Activated naive CD8-positive, alpha-beta T cell (primary cell): ENCODE measurements at regions not wholly inside any gene's neighbourhood (a gene's known extent, or its start where the extent isn't known, plus 50 kb on each side); places are given as distances from the start of the nearest gene placed in this dataset.
"Not testable (repeated sequence)": the region's sequence is repeated elsewhere in the genome, so short reads cannot be mapped to it uniquely, and the experiment has no call there.

Experiments used
- H3K27ac Mint-ChIP-seq: one replicate; pipeline ENCODE4 v1.8.0; 2021; ENCODE audit warnings: mixed read lengths
- H3K27me3 Mint-ChIP-seq: one replicate; pipeline ENCODE4 v1.8.0; 2021; ENCODE audit warnings: mixed read lengths
- H3K36me3 Mint-ChIP-seq: one replicate; pipeline ENCODE4 v1.8.0; 2021; ENCODE audit warnings: mixed read lengths
- H3K4me1 Mint-ChIP-seq: one replicate; pipeline ENCODE4 v1.8.0; 2021; ENCODE audit warnings: low read depth, mixed read lengths
- H3K4me3 Mint-ChIP-seq: one replicate; pipeline ENCODE4 v1.8.0; 2021; ENCODE audit warnings: mild to moderate bottlenecking, mixed read lengths
- H3K9me3 Mint-ChIP-seq: one replicate; pipeline ENCODE4 v1.8.0; 2021; ENCODE audit warnings: low read depth, mixed read lengths

DNA sequence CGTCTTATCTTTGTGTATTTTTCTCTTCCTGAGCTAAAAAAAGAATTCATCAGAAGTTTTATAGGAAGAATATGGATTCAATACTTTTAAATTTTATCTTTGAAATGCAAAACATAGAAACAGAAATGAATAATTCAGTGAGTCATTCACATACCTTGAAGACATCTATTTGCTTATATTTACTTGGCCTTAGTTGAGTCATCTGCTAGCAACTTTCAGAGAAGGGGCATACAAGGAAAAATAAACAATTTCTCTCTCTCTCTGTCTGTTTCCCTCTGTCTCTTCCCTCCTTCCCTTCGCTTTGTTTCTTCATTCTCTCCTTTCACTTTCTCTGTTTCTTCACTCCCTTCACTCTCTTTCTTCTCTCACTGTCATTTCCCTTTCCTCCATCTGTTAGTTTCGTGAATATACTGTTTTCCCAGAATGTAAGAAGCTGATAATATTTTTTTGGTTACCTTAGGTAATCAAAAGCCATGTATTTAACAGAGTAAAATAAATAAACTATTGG is 477.2 kb downstream of the BRINP3 start:
- Mint-ChIP-seq H3K27ac (no peak overlapping the region), H3K4me1 (no peaks in the 10 kb centered on the region), H3K36me3 (no peaks in the 10 kb centered on the region), H3K9me3 (peaks cover 12% of the 10 kb centered on the region), H3K27me3 (no peaks in the 10 kb centered on the region), H3K4me3 (no peak overlapping the region)

DNA sequence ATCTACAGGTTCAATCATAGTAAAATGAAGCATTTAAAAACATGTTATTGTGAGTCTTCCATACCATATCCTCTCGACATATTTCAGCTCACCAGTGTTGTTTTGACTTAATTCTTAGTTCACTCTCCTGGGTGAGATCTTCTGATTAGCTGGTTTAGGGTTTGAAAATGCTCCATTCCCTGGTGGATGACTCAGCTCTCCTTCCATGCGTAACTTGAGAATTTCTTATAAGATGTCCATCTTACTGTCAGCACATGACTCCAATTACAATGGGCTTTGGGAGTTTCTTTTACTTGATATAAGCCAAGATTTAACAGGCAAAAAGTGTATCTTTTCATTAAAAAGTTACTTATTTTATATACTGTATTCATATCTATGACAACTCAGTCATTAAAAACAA is 476.5 kb downstream of the BRINP3 start:
- no peaks in the 10 kb centered on the region for H3K36me3 Mint-ChIP-seq
- no peak overlapping the region for H3K4me3 Mint-ChIP-seq
- no peak overlapping the region for H3K27ac Mint-ChIP-seq
- no peaks in the 10 kb centered on the region for H3K4me1 Mint-ChIP-seq
- no peaks in the 10 kb centered on the region for H3K27me3 Mint-ChIP-seq
- H3K9me3 Mint-ChIP-seq, result peaks cover 12% of the 10 kb centered on the region

DNA sequence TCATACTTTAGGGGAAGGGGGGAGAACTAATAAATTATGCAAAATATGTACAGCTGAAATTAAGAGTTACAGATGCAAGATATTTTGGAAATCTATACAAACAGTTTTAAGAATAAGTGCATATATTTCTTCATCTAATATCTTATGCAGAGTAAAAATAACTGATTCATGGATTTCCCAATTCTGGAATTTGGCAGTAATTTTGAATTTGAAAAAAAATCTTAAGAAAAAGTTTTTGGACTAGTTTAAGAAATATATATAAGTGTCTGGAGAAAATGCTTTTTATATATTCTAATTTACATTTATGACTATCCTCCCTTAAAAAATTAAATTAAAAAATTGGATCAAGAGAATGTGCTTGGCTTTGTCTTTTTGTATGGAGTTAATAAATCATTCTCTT is 474.3 kb downstream of the BRINP3 start:
- H3K9me3 Mint-ChIP-seq, result peaks cover 17% of the 10 kb centered on the region
- H3K36me3 Mint-ChIP-seq, result no peaks in the 10 kb centered on the region
- no peak overlapping the region for H3K27ac Mint-ChIP-seq
- H3K4me3 Mint-ChIP-seq, result no peak overlapping the region
- no peaks in the 10 kb centered on the region for H3K27me3 Mint-ChIP-seq
- no peaks in the 10 kb centered on the region for H3K4me1 Mint-ChIP-seq

DNA sequence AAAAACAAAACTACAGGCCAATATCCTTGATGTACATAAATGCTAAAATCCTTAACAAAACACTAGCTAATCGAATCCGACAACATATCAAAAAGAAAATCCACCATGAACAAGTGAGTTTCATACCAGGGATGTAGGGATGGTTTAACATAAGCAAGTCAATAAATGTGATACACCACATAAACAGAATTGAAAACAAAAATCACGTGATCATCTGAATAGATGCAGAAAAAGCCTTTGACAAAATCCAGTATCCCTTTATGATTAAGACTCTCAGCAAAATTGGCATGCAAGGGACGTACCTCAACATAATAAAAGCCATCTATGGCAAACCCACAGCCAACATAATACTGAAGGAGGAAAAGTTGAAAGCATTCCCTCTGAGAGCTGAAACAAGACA is 466.1 kb downstream of the BRINP3 start:
- Mint-ChIP-seq H3K4me3 (no peak overlapping the region), H3K9me3 (peaks cover 31% of the 10 kb centered on the region), H3K27ac (no peak overlapping the region), H3K4me1 (no peaks in the 10 kb centered on the region), H3K27me3 (no peaks in the 10 kb centered on the region), H3K36me3 (no peaks in the 10 kb centered on the region)

DNA sequence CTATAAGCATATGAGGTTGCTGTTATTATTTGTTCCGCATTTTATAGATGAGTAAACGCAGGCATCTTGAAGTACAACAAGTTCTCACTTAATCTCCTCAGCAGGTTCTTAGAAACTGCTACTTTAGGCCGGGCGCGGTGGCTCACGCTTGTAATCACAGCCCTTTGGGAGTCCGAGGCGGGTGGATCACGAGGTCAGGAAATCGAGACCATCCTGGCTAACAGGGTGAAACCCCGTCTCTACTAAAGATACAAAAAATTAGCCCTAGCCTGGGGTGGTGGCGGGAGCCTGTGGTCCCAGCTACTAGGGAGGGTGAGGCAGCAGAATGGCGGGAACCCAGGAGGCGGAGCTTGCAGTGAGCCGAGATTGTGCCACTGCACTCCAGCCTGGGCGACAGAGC is 458.5 kb downstream of the BRINP3 start:
- H3K9me3 Mint-ChIP-seq, result peaks cover 30% of the 10 kb centered on the region
- not testable (repeated sequence) for H3K27ac Mint-ChIP-seq, H3K36me3 Mint-ChIP-seq, H3K4me3 Mint-ChIP-seq, H3K27me3 Mint-ChIP-seq, H3K4me1 Mint-ChIP-seq

DNA sequence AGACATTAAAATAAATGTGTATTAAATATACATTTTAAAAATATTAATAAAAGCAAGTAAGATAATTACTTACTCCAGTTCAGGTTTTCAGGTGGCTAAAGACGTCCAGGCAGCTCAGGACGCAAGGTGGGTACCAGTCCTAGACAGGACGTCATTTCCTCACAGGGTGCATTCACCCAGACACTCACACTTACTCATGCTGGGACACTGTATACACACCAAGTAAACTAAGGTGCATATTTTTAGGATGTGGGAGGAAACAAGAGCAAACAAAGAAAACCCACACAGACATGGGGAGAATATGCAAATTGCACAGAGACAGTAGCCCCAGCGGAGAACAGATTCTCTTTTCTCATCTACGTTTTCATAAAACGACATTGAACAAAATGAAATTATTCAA is 457.9 kb downstream of the BRINP3 start:
- no peaks in the 10 kb centered on the region for H3K36me3 Mint-ChIP-seq
- H3K4me1 Mint-ChIP-seq, result no peaks in the 10 kb centered on the region
- H3K9me3 Mint-ChIP-seq, result peaks cover 27% of the 10 kb centered on the region
- H3K27me3 Mint-ChIP-seq, result no peaks in the 10 kb centered on the region
- H3K27ac Mint-ChIP-seq, result no peak overlapping the region
- H3K4me3 Mint-ChIP-seq, result no peak overlapping the region

DNA sequence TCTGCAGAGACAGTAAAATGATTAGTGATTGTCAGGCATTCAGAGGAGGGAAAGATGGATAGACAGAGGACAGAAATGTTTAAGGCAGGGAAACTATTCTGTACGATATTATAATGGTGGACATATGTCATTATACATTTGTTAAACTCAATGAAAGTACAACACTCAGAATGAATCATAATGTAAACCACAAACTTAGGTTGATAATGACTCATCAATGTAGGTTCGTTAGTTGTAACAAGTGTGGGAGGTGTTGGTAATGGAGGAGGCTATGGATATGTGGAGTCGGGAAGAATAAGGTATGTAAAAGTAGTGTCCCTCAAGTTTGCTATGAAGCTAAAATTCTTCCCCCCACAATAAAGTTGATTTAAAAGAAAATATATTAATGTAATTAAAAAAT is 455.0 kb downstream of the BRINP3 start:
- no peaks in the 10 kb centered on the region for H3K27me3 Mint-ChIP-seq
- H3K4me1 Mint-ChIP-seq, result no peaks in the 10 kb centered on the region
- H3K36me3 Mint-ChIP-seq, result no peaks in the 10 kb centered on the region
- peaks cover 21% of the 10 kb centered on the region for H3K9me3 Mint-ChIP-seq
- H3K4me3 Mint-ChIP-seq, result no peak overlapping the region
- H3K27ac Mint-ChIP-seq, result no peak overlapping the region

DNA sequence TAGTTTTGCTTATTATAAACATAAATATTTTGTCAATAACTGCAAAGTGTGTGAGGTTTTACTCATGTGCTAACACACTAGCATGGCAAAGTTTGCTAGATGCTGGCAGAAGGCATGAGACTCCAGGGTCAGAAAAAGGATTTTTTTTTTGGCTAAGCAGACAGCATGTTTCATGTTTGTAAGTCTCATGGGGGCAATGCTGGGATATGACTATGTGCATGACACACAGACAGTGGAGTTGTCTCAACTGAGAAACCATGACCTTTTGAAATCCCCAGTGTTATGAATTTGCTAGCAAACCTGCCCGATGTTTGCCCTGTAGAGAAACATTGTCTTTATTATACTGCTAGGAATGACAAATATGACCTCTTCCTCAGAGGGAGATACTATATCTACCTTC is 448.2 kb downstream of the BRINP3 start:
- no peak overlapping the region for H3K4me3 Mint-ChIP-seq
- no peak overlapping the region for H3K27ac Mint-ChIP-seq
- H3K9me3 Mint-ChIP-seq, result peaks cover 7% of the 10 kb centered on the region

DNA sequence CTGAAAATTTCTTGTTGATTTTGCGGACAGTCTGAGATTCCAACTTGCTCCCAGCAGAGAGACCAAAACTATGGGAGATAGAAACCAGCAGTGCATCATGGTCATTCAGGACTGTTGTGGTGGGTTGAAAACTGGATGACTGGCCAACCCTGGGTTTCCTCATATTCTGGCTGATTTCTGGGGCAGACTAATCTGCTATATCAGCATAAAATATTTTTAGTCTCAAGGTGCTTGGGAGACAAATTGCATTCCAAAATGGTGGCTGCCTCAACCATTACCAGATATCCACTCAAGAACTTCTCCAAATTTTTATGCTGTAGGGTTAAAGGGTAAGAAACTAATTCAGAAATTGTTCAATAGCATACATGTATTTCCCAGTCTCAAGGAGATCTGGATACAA is 434.0 kb downstream of the BRINP3 start:
- no peaks in the 10 kb centered on the region for H3K36me3 Mint-ChIP-seq
- H3K4me3 Mint-ChIP-seq, result no peak overlapping the region
- no peaks in the 10 kb centered on the region for H3K4me1 Mint-ChIP-seq
- H3K27ac Mint-ChIP-seq, result no peak overlapping the region
- H3K27me3 Mint-ChIP-seq, result no peaks in the 10 kb centered on the region
- H3K9me3 Mint-ChIP-seq, result peaks cover 24% of the 10 kb centered on the region

More for the DNA sequence above, 448.2 kb downstream of the BRINP3 start:
- no peaks in the 10 kb centered on the region for H3K36me3 Mint-ChIP-seq
- no peaks in the 10 kb centered on the region for H3K27me3 Mint-ChIP-seq
- no peaks in the 10 kb centered on the region for H3K4me1 Mint-ChIP-seq

DNA sequence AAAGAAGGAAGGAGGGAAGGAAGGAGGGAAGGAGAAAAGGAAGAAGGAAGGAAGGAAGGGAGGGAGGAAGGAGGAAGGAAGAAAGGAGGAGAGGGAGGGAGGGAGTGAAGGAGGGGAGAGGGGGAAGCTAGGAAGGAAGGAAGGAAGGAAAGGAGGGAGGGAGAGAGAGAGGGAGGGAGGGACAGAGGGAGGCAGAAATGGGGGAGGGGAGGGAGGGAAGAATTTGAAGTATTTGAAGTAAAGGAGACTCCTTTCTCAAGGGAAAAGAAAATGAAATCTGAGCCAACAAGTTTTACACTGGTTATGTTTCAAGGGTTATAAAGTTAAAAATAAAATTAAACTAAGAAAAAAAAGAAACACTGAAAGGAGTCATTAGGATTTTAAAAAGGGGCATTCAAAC is 431.4 kb downstream of the BRINP3 start:
- no peak overlapping the region for H3K27ac Mint-ChIP-seq
- peaks cover 20% of the 10 kb centered on the region for H3K9me3 Mint-ChIP-seq
- no peaks in the 10 kb centered on the region for H3K27me3 Mint-ChIP-seq
- H3K36me3 Mint-ChIP-seq, result no peaks in the 10 kb centered on the region
- no peaks in the 10 kb centered on the region for H3K4me1 Mint-ChIP-seq
- no peak overlapping the region for H3K4me3 Mint-ChIP-seq
